Astrocyte (in vitro differentiated cells and primary cell): ENCODE measurements at regions not wholly inside any gene's neighbourhood (a gene's known extent, or its start where the extent isn't known, plus 50 kb on each side); places are given as distances from the start of the nearest gene placed in this dataset.

ENCODE experiments used
- EZH2 ChIP-seq: IDR thresholded peaks from 2 replicates; pipeline ENCODE4 v1.6.1; 2012; ENCODE audit warnings: mild to moderate bottlenecking, low read length, inconsistent platforms; ENCODE audit not compliant: insufficient read depth
- TF ChIP-seq, protein P1 (sequence below): IDR thresholded peaks from 2 replicates; pipeline ENCODE4 v1.5.1; 2011; ENCODE audit warnings: low read depth, mild to moderate bottlenecking, inconsistent platforms, low read length, moderate library complexity; ENCODE audit not compliant: insufficient read depth

DNA sequence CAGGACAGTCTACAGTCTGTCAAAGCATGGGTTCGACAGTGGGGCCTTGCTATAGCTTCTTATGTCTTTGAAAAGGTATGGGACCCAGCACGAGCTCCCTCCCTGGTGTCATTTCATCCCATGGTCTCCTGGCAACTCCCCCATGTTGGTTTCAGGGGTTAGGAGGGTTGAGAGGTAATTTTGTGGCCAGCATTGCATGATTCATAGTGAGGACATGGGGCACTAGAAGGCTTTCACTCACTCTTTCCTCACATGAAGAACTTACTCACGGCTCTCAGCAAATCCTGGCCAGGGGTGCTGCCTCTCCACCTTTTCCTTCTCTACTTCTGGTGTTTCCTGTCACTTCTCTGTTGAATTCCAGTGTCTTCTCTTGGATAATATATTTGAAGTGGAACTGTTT is 134.7 kb upstream of the TNPO1 start:
- TF ChIP-seq, protein P1, sequence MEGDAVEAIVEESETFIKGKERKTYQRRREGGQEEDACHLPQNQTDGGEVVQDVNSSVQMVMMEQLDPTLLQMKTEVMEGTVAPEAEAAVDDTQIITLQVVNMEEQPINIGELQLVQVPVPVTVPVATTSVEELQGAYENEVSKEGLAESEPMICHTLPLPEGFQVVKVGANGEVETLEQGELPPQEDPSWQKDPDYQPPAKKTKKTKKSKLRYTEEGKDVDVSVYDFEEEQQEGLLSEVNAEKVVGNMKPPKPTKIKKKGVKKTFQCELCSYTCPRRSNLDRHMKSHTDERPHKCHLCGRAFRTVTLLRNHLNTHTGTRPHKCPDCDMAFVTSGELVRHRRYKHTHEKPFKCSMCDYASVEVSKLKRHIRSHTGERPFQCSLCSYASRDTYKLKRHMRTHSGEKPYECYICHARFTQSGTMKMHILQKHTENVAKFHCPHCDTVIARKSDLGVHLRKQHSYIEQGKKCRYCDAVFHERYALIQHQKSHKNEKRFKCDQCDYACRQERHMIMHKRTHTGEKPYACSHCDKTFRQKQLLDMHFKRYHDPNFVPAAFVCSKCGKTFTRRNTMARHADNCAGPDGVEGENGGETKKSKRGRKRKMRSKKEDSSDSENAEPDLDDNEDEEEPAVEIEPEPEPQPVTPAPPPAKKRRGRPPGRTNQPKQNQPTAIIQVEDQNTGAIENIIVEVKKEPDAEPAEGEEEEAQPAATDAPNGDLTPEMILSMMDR = no peak
- TF ChIP-seq EZH2 = no peak
